Upper lobe of left lung (tissue), 6 donors: ENCODE measurements at regions not wholly inside any gene's neighbourhood (a gene's known extent, or its start where the extent isn't known, plus 50 kb on each side); places are given as distances from the start of the nearest gene placed in this dataset.

Source experiments
- ATAC-seq, 2 donors: fragments of 200-7000 bp; cut with Tn5 transposase; one replicate each; pipeline ENCODE4 v1.9.1; 2022; ENCODE audit warnings: mild to moderate bottlenecking in 2 of 2, moderate library complexity in 2 of 2; ENCODE audit not compliant: low FRiP score in 2 of 2
- DNase-seq, 2 donors: peaks; one replicate each; pipeline ENCODE4 v3.0.0-alpha.2; 2019 to 2020
- H3K27ac ChIP-seq, 4 donors: fragments of 200-600 bp; sonication (generic); one replicate each; pipeline ENCODE4 v1.5.1; 2016 to 2019
- H3K27me3 ChIP-seq, 4 donors: fragments of 200-600 bp; sonication (generic); one replicate each; pipeline ENCODE4 v1.5.1; 2017 to 2019
- H3K36me3 ChIP-seq, 4 donors: fragments of 200-600 bp; sonication (generic); one replicate each; pipeline ENCODE4 v1.5.1; 2016 to 2019
- H3K4me1 ChIP-seq, 4 donors: fragments of 200-600 bp; sonication (generic); one replicate each; pipeline ENCODE4 v1.5.1; 2018 to 2019
- H3K4me3 ChIP-seq, 4 donors: fragments of 200-600 bp; sonication (generic); one replicate each; pipeline ENCODE4 v1.5.1; 2017 to 2019; ENCODE audit warnings: mild to moderate bottlenecking in 2 of 4, moderate library complexity in 1 of 4
- H3K9me3 ChIP-seq, 4 donors: fragments of 200-600 bp; sonication (generic); one replicate each; pipeline ENCODE4 v1.5.1; 2018 to 2019
- EP300 ChIP-seq, 4 donors: sonication (generic); formaldehyde crosslinking; IDR thresholded peaks; one replicate each; pipeline ENCODE4 v1.5.1; 2017; ENCODE audit warnings: antibody characterized with exemption in 4 of 4, control low read depth in 2 of 4
- POLR2A ChIP-seq, 4 donors: fragments of 450-650 bp; IDR thresholded peaks; one replicate each; pipeline ENCODE4 v1.5.1; 2016 to 2017; ENCODE audit warnings: antibody characterized with exemption in 4 of 4, mild to moderate bottlenecking in 2 of 4
- POLR2AphosphoS5 ChIP-seq, 2 donors: sonication (generic); formaldehyde crosslinking; IDR thresholded peaks; one replicate each; pipeline ENCODE4 v1.5.1; 2017; ENCODE audit warnings: antibody characterized with exemption in 2 of 2
- WGBS, 2 donors: methylation state at CpG; one replicate each; pipeline ENCODE4 v1.1.5; 2017 to 2018; 5-methylcytosine and 5-hydroxymethylcytosine counted together
- TF ChIP-seq, protein P1 (sequence below), 6 experiments: fragments of 450-650 bp in 4 of 6; fragments of 200-600 bp in 2 of 6; sonication (generic) in 2 of 6; IDR thresholded peaks; one replicate each; pipeline ENCODE4 v1.5.1; 2016 to 2019; ENCODE audit warnings: antibody characterized with exemption in 6 of 6
- donor health status: DM: no; HTN: no; CAD: no; lungs with moderate emphysema.
- donor health status: DM: no; HTN: yes; CAD: no; lungs with severe emphysema.

DNA sequence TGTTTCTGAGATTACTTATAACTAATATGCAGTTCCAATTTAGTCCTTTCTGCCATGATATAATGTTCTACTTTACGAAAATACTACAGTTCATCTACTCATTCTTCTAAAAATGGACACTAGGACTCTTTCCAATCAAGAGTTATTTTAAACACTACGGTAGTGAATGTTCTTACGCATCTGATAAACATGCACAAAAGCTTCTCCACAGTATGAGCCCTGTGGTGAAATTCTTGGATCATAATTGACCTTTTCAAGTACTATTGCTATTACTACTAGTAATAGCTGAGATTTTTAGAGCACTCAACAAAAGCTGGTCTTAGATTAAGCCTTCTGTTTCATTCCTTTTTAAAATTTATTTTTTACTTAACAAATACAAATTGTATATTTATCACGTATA, 106.4 kb downstream of the CH25H start:
- TF ChIP-seq POLR2A (IDR thresholded peaks at IDR 0.05) (no peak), POLR2AphosphoS5 (IDR thresholded peaks at IDR 0.05) (no peak), EP300 (IDR thresholded peaks at IDR 0.05) (no peak)
- TF ChIP-seq, protein P1, sequence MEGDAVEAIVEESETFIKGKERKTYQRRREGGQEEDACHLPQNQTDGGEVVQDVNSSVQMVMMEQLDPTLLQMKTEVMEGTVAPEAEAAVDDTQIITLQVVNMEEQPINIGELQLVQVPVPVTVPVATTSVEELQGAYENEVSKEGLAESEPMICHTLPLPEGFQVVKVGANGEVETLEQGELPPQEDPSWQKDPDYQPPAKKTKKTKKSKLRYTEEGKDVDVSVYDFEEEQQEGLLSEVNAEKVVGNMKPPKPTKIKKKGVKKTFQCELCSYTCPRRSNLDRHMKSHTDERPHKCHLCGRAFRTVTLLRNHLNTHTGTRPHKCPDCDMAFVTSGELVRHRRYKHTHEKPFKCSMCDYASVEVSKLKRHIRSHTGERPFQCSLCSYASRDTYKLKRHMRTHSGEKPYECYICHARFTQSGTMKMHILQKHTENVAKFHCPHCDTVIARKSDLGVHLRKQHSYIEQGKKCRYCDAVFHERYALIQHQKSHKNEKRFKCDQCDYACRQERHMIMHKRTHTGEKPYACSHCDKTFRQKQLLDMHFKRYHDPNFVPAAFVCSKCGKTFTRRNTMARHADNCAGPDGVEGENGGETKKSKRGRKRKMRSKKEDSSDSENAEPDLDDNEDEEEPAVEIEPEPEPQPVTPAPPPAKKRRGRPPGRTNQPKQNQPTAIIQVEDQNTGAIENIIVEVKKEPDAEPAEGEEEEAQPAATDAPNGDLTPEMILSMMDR (IDR thresholded peaks at IDR 0.05): no peak
- ATAC-seq: peak in 1 of 2 donors; percentile 26
- WGBS, 2 donors: 60 to 80% methylated on average over 4 of the region's 4 CpGs
- no peak for DNase-seq
- Histone ChIP-seq H3K36me3 (no peaks in the 10 kb centered on the region), H3K9me3 (no peaks in the 10 kb centered on the region), H3K27me3 (no peaks in the 10 kb centered on the region), H3K4me1 (peaks cover 0 to 8% (median 3%) of the 10 kb centered on the region in 4 donors), H3K4me3 (no peak overlapping the region), H3K27ac (no peak overlapping the region)

DNA sequence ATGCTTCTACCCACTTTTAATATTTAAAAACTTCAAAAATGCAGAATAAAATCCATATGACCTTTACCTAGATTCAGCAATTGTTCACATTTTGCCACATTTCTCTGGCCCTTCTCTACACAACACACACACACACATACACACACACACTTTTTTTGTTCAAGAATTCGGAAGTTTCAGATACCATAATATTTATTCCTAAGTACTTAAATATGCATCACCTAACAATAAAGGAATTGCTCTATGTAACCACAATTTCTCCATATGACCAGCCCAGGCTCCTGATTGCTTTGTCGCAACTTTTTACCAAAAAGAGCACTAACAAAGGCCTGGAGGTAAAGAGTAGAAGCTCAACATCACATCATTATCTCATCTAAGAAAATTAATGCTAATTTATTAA, 106.6 kb downstream of the FAS start:
- WGBS, 2 donors: 97% methylated on average over 2 of the region's 2 CpGs
- TF ChIP-seq POLR2AphosphoS5 (IDR thresholded peaks at IDR 0.05) (no peak), EP300 (IDR thresholded peaks at IDR 0.05) (no peak), POLR2A (IDR thresholded peaks at IDR 0.05) (no peak)
- TF ChIP-seq, protein P1 (IDR thresholded peaks at IDR 0.05): no peak
- H3K27ac ChIP-seq: no peak overlapping the region
- H3K36me3 ChIP-seq: no peaks in the 10 kb centered on the region
- H3K9me3 ChIP-seq: no peaks in the 10 kb centered on the region
- peaks cover 0 to 8% (median 3%) of the 10 kb centered on the region in 4 donors for H3K4me1 ChIP-seq
- no peak for DNase-seq
- H3K27me3 ChIP-seq: no peaks in the 10 kb centered on the region
- ATAC-seq: no peak
- no peak overlapping the region for H3K4me3 ChIP-seq

DNA sequence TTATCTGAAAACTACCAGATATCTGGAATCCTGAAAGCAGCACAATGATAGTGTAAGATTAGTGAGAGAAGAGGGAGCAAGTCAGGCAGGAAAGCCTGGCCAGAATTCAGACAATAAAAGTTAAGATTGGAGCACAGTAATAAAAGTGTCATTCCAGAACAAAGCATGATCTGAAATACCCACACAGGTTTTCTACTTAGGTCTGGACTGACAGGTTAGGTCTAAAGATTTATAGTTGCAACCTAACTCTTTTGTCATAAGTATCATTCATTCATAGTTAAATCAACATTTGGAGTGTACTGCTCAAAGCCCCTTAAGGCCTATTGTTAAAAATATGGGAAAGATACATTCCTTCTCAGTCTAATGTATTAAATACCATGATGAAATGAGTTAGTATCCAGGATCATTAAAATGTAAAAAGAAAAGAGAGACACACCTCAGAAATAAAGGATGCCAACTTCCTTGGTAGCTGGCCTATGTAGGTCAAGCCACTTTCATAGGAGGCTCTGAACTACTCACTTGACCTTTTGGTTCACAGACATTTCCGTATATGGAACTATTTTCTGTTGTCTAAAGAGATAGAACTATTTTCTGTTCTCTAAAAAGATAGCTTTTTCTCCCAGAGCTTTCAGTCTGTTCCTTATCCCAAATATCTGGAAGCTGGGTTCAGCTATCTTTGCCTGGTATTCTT, 105.2 kb downstream of the FAS start:
- Histone ChIP-seq H3K4me1 (peaks cover 7 to 12% (median 11%) of the 10 kb centered on the region in 4 donors), H3K27me3 (no peaks in the 10 kb centered on the region), H3K9me3 (no peaks in the 10 kb centered on the region), H3K36me3 (no peaks in the 10 kb centered on the region), H3K27ac (no peak overlapping the region), H3K4me3 (no peak overlapping the region)
- TF ChIP-seq EP300 (IDR thresholded peaks at IDR 0.05): no peak
- TF ChIP-seq POLR2A (IDR thresholded peaks at IDR 0.05): no peak
- TF ChIP-seq POLR2AphosphoS5 (IDR thresholded peaks at IDR 0.05): no peak
- TF ChIP-seq, protein P1 (IDR thresholded peaks at IDR 0.05): no peak
- ATAC-seq: no peak
- no peak for DNase-seq
- WGBS, 2 donors: 51 to 59% methylated on average over 1 of the region's 1 CpG

DNA sequence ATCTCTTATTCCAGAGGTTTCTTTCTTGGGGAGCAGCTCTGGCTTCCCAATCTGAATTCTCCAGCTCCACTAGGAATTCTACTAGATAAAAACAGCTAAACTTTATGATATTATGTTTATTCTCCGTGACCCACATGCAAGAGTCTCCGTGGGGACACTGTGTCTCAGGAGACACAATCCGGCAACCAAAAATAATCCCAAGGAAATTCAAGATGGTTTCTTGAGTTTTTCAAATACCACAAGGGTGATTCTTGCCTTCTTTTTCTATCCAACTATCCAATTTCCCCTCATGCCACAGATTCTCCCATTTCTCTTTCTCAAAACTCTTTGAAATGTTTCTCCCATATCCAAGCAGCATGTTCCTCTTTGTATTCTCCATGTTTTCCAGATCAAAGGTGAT, 103.1 kb downstream of the FAS start:
- Histone ChIP-seq H3K27me3 (no peaks in the 10 kb centered on the region), H3K36me3 (no peaks in the 10 kb centered on the region), H3K4me1 (peaks cover 7 to 16% (median 13%) of the 10 kb centered on the region in 4 donors), H3K4me3 (no peak overlapping the region), H3K9me3 (no peaks in the 10 kb centered on the region), H3K27ac (no peak overlapping the region)
- no peak for ATAC-seq
- DNase-seq: no peak
- TF ChIP-seq EP300 (IDR thresholded peaks at IDR 0.05): no peak
- no peak for TF ChIP-seq POLR2AphosphoS5 (IDR thresholded peaks at IDR 0.05)
- TF ChIP-seq, protein P1 (IDR thresholded peaks at IDR 0.05): no peak
- TF ChIP-seq POLR2A (IDR thresholded peaks at IDR 0.05): no peak
- WGBS, 2 donors: 86 to 97% methylated on average over 3 of the region's 3 CpGs

DNA sequence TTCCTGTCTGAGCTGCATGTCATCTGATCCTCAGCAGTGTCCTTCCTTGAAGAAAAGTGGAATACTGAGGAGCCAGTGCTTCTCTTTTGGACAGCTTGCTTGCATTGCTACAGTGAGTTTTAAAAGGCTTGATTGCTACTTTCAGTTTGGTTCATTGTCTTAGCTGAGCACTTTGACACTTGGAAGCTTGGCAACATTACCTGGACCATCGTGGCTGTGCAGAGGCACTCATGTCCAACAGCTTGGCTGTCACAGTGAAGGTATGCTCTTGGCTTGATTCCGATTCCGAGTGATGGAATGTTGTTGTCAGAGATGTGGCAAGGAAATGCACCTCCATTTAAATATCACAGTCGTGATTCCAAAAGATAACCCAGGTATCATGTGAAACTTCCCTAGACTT, 102.4 kb downstream of the FAS start:
- WGBS, 2 donors: 76 to 78% methylated on average over 4 of the region's 4 CpGs
- DNase-seq: no peak
- H3K4me3 ChIP-seq: no peak overlapping the region
- TF ChIP-seq POLR2A (IDR thresholded peaks at IDR 0.05) (no peak), POLR2AphosphoS5 (IDR thresholded peaks at IDR 0.05) (no peak), EP300 (IDR thresholded peaks at IDR 0.05) (no peak)
- TF ChIP-seq, protein P1 (IDR thresholded peaks at IDR 0.05): no peak
- no peaks in the 10 kb centered on the region for H3K9me3 ChIP-seq
- no peak overlapping the region for H3K27ac ChIP-seq
- no peaks in the 10 kb centered on the region for H3K36me3 ChIP-seq
- no peaks in the 10 kb centered on the region for H3K27me3 ChIP-seq
- ATAC-seq: no peak
- H3K4me1 ChIP-seq: peaks cover 7 to 16% (median 13%) of the 10 kb centered on the region in 4 donors
